HG03095 (cell line): ENCODE measurements at regions not wholly inside any gene's neighbourhood (a gene's known extent, or its start where the extent isn't known, plus 50 kb on each side); places are given as distances from the start of the nearest gene placed in this dataset.

Experiments
- ATAC-seq: cut with Tn5 transposase; IDR thresholded peaks from one replicate; pipeline ENCODE4 v1.9.1; 2021; ENCODE audit warnings: moderate library complexity; ENCODE audit not compliant: unreplicated experiment

DNA sequence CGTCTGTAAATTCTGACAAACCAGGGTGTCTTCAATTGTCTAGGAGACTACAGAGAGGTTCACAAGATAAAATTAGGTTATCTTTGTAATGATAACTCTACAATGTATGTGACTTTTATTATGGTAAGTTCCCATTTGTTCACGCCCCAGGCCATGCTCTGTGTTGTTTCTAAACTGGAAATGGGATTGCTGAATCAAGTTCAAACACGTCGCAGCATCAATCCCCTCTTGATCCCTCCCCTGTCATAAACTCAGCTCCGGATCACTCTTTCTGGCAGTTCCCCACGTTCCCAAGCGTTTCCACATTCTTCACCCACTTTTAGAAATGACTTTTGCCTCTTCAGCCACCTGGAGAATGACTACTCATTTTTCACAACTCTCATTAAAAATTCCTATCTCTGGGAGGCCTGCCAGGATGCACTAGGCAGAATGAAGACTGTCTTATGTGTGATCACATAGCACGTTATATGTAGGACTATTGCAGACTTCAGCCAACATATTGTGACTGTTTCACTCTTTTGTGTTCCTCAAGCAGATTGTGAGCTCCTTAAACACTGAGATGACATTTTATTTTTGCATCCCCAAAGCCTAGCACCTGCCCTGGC, 1124.2 kb upstream of the WWC1 start:
- ATAC-seq = no peak

DNA sequence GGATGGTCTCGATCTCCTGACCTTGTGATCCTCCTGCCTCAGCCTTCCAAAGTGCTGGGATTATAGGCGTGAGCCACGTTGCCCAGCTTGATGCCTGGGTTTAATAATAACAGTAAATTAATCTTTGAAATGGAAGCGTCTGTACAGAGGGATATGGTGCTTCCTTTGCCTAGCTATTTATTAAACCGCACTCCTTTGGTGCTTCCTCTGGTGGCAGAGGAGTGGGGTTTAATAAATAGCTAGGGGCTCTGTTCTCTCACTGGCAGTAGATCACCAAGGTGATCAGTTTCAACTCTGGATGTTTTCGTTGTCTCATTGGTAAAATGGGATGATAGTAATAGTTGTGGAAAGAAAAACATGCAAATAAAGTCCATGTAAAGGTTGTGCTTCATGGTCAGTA, 1122.5 kb upstream of the WWC1 start:
- no peak for ATAC-seq

DNA sequence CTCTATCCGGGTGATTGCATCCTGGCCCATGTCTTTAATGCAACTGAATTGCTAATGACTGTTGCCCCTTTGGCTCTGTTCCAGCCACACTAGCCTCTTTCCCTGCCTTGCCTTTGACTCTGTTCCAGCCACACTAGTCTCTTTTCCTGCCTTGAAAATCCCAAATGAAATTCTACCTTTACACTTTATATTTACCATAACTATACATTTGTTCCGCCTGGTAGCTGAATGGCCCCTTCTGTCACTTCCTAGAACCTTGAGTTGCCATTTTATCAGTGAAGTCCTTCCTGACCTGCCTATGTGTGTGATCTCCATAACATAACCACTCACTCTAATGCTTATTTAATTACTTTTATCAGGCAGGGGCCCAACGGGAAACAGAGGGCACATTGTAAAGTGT, 1120.4 kb upstream of the WWC1 start:
- no peak for ATAC-seq

DNA sequence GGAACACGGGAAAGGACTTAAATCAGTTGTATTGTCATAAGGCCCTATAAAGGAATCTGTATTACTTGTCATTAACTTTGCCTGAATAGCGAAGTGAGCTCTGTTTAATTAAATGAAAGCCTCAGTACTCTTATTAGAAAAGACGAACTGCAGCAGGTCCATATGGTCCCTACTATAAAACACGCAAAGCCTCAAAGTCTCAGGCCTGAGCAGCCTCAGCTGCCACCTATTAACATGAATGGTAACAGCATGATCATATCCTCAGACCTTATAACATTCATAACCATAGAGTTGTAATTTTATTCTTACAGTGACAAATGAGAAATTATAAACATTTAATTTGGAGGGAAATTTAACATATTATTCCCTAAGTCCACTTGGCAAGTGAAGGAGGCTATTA, 1113.7 kb upstream of the WWC1 start:
- no peak for ATAC-seq

DNA sequence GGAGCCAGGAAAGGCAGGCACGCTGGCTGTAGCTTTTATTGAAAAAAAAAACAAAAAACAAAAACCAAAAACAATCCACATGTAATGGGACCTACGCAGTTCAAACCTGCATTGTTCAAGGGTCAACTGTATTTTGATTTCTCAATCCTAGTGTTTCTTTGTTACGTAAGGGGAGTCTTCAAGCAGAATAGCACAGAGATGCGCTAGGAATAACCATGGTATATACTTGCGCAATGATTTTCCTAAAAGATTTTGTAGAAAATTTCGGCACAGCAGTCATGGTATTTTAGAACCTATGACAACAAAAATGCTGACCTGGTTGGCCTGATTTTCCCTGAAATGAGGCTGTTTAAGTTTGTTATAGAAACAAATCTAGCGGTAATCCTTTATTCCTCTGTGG, 1110.5 kb upstream of the WWC1 start:
- no peak for ATAC-seq

DNA sequence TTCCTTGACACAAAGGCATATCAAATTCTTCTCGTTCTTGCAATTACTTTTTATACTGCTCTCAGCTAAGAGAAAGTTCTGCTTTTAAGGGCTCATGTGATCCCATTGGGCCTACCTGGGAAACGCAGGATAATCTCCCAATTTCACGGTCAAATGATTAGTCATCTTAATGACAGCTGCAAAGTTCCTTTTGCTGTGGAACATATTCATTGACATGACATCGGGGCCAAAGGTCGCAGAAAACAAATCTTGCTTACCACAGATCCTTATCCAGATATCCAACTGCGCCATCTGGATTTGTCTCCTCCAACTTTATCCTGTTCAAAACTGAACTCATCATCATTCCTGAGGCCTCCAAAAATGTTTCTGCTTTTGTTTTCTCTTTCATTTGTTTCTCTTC, 1085.6 kb upstream of the WWC1 start:
- no peak for ATAC-seq

DNA sequence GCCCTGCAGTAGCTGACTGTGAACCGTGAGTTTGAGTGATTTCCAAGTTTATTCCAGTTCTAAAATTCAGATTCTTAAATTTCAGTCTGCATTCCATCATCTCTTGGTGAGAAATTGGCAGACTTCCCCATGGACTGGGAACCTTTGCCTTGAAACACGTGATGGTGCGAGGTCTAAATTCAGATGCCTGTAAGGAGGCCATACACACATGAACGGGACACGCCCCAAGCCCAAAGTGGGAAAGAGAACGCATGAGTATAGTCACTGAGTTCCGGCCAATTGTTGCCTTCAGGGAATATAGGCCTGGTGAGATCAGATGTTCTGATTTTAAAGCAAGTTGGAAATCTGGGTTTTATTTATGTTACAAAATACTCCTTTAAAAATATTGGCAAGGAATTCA, 1084.4 kb upstream of the WWC1 start:
- ATAC-seq = no peak

DNA sequence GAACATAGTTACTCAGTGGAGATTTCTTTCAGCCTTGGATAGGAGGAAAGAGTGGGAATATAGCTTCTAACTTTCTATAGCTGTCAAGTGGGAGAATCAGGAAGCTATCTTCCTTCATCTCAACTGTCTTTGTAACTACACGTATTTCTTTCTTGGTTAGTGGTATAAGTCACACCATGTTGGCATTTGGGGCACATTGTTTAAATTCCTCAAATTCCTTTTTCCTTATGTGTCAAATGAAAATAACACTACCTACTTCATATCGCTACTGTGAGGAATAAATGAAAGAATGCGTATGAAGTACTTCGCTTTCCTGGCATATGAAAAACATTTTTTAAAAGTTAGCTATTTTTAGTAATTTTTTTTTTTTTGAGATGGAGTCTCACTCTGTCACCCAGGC, 1082.5 kb upstream of the WWC1 start:
- no peak for ATAC-seq

DNA sequence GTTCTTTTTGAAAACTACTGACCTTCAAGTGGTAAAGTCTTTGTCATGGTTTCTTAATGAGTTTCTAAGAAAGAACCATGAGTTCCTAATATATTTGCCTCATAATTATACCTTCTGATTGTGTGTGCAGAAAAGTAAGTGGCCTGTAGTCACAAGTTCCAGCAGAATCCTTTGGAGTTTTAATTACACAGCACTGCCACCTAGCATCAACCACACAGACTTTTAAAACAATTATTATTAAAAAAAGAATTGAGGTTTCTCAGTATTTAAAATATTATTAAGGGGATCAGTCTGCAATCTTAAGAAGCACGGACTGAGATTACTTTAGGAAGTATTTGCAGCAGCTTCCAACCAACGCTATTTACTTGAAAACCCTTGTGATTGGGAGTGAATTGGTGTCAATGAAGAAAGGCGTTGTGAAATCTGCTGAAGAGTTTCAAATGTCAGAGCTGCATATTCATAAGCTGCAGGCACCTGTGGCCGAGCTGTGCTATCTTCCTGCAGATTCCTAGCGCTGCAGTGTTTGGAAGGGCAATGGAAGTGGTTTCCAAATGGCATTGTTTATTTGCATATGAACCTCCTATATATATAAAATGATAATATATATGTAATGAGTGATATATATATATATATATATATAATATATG, 1074.2 kb upstream of the WWC1 start:
- ATAC-seq = no peak

DNA sequence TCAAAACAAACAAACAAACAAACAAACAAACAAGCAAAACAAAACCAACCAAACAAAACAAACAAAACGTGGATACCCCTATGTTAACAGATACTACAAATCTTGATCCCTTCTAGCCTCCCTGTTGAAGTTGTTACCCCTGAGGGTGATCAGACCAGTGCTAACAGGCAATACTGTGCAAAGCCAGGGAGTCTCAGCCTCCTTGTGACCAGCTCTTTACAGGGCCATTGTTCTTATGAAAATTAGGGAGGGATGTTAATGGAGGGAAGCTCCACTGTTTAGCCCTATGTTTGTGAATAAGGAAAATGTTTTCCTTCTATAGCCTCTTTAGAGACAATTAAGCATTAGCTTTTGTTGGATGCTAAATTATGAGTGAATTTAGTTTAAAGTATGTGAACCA, 1072.1 kb upstream of the WWC1 start:
- ATAC-seq = no peak

DNA sequence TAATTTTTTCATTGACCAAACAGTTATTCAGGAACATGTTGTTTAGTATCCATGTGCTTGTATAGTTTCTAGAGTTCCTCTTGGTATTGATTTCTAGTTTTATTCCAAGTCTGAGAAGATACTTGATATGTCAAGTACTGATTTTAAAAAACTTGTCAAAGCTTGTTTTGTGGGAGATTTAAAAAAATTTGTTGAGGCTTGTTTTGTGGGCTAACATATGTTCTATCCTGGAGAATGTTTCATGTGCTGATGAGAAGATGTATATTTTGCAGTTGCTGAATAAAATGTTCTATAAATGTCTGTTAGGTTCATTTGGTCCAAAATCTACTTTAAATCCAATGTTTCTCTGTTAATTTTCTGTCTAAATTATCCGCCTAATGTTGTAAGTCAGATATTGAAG, 1065.1 kb upstream of the WWC1 start:
- no peak for ATAC-seq

DNA sequence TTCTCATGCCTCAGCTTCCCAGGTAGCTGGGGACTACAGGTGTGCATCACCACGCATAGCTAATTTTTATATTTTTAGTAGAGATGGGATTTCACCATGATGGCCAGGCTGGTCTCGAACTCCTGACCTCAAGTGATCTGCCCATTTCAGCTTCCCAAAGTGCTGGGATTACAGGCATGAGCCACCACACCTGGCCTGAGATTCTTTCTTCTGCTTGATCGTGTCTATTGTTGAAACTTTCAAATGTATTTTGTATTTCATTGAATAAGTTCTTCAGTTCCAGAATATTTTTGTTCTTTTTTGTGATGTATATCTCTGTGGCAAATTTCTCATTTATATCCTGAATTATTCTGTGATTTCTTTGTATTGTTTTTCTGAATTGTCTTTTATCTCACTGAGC, 1063.3 kb upstream of the WWC1 start:
- ATAC-seq = no peak

DNA sequence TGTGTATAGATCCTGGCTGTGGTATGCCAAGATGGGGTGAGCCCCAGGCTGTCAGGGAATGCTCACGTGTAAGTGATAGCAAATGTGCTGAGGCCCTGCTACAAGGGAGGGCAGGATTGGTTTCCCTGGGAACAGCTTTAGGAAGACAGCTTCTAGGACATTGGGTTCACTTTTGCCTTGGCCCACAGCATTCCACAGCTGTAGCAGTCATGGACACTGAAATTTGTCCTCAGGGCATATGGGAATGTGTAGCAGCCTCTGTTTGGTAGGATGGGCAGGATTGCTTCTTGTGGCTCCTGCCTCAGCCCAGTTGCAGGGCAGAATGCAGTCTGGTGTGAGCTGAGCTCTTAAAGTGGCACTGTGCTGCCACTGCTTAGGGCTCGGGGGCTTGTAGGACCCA, 1061.7 kb upstream of the WWC1 start:
- no peak for ATAC-seq

DNA sequence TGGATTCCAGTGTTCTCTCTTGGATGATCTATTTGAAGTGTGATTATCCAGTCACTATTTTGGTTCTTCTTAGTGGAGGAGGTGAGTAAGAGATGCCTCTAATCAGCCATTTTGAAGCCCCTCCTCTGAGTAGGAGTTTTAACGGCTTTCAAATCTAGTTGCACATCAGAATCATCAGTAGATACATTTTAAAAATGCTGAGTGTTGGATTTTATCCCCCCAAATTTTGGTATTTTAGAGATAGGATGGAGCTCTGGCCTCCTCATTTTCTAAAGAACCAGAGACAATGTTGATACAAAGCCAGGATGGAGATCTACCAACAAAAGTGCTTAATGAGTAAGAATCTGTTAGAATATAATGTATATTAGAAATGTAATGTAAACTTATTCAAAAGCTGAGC, 1061.0 kb upstream of the WWC1 start:
- ATAC-seq = no peak

DNA sequence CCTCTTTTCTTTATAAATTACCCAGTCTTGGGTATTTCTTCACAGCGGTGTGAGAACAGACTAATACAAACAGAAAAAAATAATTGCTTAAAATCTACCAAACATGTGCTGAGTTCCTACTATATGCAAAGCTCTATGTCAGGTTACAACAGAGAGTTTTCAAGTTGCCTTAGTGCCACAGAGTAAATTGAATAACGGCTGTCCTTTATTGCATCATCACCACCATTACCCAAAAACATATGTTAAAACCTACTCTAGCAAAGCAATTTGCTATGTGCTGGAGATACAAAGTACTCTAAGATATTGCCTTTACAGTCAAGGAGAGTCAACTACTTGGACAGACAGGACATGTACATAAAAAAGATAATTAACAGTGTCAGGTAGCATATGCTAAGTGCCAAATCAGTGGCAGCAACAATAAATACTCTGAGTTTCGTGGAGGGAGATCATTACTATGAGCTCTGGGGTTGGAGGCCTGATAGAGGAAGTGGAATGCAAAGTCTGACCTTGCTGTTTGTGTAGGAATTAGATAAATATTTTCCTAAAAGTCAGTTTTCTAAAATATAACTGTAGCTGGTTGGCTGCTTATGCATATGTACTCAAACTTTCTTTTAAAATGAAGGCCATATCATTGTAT, 1058.7 kb upstream of the WWC1 start:
- ATAC-seq = no peak

DNA sequence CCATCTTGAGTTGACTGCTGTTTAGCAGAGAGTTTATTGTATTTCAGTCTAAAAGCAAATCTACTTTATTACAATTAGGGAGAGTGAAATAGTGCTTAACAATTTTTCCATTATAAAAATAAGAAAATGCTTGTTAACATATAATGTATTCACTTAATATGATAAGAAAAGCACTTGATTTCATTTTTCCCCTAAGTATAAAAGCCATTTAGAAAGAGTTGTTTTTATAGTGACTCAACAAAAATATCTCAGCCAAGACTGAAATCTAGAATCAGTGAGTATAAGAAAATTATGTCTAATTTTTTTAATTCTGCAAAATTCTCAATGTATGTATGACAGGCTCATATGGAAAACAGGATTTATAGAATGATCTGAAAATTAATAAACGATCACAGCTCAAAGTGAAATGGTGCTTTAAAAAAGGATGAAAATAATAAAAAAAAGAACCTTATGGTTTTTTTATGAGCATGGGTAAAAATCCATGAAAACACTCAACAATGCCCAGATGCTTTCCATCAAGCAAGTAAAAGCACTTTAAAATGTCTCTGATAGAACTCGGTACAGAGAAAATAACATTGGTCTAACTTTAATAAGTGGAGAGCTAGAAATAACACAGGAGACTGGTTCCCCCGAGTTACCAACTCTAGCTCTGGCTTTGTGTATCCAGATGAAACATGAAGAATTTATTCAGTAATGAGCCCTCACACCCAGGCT, 1057.8 kb upstream of the WWC1 start:
- ATAC-seq = no peak

DNA sequence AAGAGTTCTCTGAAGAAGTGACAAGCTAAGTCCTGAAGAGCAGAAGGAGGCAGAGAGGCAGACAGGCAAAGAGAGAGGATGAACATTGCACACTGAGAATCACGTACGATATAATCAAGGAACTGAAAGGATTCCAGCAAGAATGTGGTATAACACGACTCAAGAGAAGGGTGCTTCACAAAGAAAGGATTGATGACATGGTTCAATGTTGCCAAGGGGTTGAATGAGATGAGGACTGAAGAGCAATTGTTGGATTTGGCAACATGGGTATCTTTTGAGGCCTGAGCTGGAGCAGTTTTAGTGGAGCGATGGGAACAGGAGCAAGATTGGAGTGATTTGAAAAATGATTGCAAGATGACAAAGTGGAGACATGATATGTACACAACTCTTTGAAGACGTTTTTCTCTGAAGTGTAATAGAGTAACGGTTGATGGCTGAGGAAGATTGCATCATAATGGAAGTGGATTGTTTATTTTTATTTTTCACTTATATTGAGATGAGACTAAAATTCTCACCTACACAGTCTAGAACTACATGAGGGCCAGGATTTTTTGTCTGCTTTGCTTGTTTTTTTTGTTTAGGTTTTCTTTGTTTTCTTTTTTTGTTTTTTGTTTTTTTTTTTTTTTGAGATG, 1049.9 kb upstream of the WWC1 start:
- no peak for ATAC-seq

DNA sequence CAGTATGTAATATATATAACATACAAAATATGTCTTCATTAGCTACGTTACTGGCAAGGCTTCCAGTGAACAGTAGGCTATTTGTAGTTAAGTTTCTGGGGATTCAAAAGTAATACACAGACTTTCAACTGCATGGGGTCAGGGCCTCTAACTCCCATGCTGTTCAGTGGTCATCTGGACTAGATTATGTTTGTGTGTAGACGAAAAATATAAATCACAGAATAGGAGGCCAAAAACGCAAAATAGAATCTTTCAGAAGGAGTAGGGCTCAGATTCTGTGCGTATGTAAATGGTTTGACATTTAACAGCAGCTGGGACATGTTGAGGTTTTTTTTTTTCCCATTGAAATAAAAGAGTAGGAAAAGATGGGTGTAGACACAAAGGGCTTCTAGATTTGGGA, 1048.7 kb upstream of the WWC1 start:
- no peak for ATAC-seq

DNA sequence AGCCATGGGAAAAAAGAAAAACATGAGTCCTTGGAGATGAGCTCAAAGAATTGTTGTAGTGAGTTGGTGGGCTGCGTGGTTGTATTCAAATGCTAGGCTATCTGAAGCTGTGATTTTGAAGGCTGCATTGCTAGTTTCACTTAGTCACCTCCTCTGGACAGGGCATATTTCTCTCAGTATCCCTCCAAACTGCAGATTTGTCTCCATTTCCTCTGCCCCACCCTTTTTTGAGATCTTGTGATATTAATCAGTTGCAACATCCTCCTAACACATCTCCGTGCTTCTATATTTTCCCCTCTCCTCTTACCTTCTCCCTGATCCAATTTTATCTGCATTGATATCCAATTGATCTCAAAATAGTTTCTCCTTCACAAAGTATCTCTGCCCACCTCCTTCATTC, 1048.0 kb upstream of the WWC1 start:
- no peak for ATAC-seq

DNA sequence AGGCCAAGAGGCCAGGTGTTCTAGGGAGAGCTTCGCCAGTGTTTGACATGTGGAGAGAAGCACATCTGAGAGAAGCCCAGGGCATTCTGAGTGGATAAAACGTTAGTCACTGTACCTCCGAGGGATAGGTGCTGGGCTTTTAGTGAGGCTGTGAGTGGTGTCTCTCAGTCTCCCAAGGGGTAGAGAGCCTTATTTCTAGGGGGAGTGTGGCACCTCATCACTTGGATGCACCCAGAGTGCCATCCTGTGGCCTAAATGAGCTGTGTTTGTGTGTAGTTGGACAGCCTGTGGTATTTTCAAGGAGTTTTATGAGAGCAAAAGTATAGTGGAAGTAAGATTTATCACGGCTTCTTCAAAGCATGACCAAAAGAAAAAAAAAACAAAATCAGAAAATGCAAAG, 1046.9 kb upstream of the WWC1 start:
- ATAC-seq = no peak

DNA sequence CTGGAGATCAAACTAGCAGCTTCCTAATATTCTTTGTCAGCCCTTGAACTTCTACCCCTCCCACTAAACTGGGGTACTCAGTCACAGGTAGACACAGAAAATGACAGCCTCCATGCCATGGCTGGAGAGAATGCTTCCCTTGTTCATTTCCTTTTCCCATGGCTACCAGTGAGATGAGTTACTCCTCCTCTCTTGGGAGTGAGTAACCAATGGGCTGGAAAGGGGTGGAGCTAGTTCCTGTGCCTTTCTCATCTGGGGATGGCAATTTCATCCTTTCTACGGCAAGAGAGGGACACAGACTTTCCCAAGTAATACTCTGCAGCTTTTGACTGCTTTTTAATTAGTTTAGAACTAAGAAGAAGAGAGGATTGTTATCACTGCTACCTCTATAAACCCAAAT, 1045.6 kb upstream of the WWC1 start:
- no peak for ATAC-seq

DNA sequence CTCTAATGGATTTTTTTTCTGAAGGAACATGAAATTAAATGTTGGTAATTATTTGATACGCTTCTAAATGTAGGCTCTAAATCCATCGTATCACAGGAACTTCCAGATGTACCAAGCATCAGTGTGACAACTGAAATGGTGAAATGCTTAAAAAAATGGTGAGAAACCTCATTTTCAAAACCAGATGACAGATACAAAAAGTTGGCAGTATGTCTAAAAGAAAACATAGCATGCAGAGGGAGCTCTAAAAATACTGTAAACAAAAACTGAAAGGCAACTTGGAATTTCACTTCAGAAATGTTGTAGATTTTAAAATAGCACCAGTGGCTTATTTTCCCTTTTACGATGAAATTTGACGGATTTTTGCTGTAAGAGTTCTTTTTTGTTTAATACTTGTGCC, 1043.6 kb upstream of the WWC1 start:
- ATAC-seq = no peak
